ENCODE measurements at regions not wholly inside any gene's neighbourhood (a gene's known extent, or its start where the extent isn't known, plus 50 kb on each side); places are given as distances from the start of the nearest gene placed in this dataset.

GRCh38 chr5:96611946-96612345 is 50.2 kb upstream of the CAST start:
- TF ChIP-seq CTCF (IDR thresholded peaks at IDR 0.05 in 4 of 5, conservative IDR thresholded peaks at IDR 0.05 in 1 of 5), result no peak
- no peak for TF ChIP-seq POLR2A (IDR thresholded peaks at IDR 0.05)

Data from gastrocnemius medialis (tissue), 4 donors.